Vagina (tissue), 2 donors: ENCODE measurements at regions not wholly inside any gene's neighbourhood (a gene's known extent, or its start where the extent isn't known, plus 50 kb on each side); places are given as distances from the start of the nearest gene placed in this dataset.
A peak's percentile ranks its signal among the peaks of the same experiment; 100 is the strongest.

Experiments used
- DNase-seq, 2 donors: peaks; one replicate each; pipeline ENCODE4 v3.0.0-alpha.2; 2017; ENCODE audit errors: extremely low spot score in 2 of 2
- H3K27ac ChIP-seq: fragments of 200-600 bp; sonication (generic); one replicate; pipeline ENCODE4 v1.5.1; 2019
- H3K27me3 ChIP-seq: fragments of 200-600 bp; sonication (generic); one replicate; pipeline ENCODE4 v1.5.1; 2019
- H3K36me3 ChIP-seq, 2 donors: fragments of 200-600 bp; sonication (generic); one replicate each; pipeline ENCODE4 v1.5.1; 2017 to 2019
- H3K4me1 ChIP-seq: fragments of 200-600 bp; sonication (generic); one replicate; pipeline ENCODE4 v1.5.1; 2019
- H3K4me3 ChIP-seq, 2 donors: fragments of 200-600 bp; sonication (generic); 1 replicate in 1 of 2; 2 replicates in 1 of 2; pipeline ENCODE4 v1.5.1; 2016 to 2019
- H3K9me3 ChIP-seq: fragments of 200-600 bp; sonication (generic); one replicate; pipeline ENCODE4 v1.5.1; 2019
- POLR2A ChIP-seq, 2 donors: fragments of 450-650 bp; IDR thresholded peaks; one replicate each; pipeline ENCODE4 v1.6.1; 2017; ENCODE audit warnings: antibody characterized with exemption in 2 of 2, mild to moderate bottlenecking in 2 of 2, moderate library complexity in 2 of 2
- POLR2AphosphoS5 ChIP-seq, 2 donors: sonication (generic); formaldehyde crosslinking; IDR thresholded peaks; one replicate each; pipeline ENCODE4 v1.9.0; 2017; ENCODE audit warnings: antibody characterized with exemption in 2 of 2, mild to moderate bottlenecking in 2 of 2, low read depth in 1 of 2; ENCODE audit not compliant: insufficient read depth in 1 of 2
- intact Hi-C: fragments of 100-400 bp; cut with DNase I; formaldehyde crosslinking; loops from one replicate; pipeline ENCODE4 v1.15.1; 2023
- TF ChIP-seq, protein P1 (sequence below), 3 experiments: fragments of 450-650 bp in 2 of 3; fragments of 200-600 bp in 1 of 3; sonication (generic) in 1 of 3; IDR thresholded peaks; one replicate each; pipeline ENCODE4 v1.5.1; 2017 to 2019; ENCODE audit warnings: antibody characterized with exemption in 3 of 3, mild to moderate bottlenecking in 2 of 3, moderate library complexity in 2 of 3

DNA sequence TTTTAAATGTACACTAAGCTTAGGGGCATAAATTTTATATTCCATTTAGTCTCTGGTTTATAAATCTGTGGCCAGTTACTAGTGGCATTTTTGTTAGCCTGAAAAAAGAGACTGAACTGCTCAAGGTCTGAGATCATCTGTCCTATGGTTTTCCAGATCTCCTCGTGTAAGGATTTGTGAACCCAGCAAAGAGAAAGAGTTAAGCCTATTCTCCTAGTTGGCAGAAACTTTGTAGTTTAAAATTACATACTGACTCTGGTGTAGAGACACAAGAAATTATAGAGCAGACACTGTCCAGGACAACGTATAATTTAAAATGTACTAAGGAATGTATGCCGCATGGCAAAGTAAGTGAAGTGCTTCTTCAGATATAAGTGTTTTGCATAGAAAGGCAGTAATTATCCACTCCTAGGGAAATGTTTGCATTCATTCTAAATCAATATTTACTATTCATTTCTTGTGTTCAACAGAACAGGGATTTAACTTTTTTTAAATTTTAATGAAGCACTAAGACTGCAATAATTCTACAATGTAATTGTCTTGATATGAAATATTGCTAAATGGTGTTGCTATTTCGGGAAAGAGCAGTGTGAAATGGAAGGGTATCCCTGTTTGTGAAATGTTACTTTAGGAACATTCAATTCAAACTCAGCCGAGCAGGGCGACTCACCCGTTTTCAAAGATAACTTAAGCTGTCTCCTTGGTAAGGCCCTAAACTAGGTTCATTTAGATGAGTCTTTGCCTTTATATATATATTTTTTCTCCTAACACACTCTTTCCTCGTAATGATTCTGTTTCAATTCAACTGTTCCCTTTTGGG, 508.4 kb upstream of the ZEB2 start:
- Histone ChIP-seq H3K27me3 (no peaks in the 10 kb centered on the region), H3K4me1 (no peaks in the 10 kb centered on the region), H3K27ac (peak overlapping the region; percentile 33), H3K36me3 (no peaks in the 10 kb centered on the region), H3K4me3 (no peak overlapping the region), H3K9me3 (no peaks in the 10 kb centered on the region)
- intact Hi-C loops: no loop called here
- no peak for DNase-seq
- no peak for TF ChIP-seq POLR2A (IDR thresholded peaks at IDR 0.05)
- TF ChIP-seq POLR2AphosphoS5 (IDR thresholded peaks at IDR 0.05; ENCODE audit: insufficient read depth in 1 of 2, low read depth in 1 of 2): no peak
- TF ChIP-seq, protein P1, sequence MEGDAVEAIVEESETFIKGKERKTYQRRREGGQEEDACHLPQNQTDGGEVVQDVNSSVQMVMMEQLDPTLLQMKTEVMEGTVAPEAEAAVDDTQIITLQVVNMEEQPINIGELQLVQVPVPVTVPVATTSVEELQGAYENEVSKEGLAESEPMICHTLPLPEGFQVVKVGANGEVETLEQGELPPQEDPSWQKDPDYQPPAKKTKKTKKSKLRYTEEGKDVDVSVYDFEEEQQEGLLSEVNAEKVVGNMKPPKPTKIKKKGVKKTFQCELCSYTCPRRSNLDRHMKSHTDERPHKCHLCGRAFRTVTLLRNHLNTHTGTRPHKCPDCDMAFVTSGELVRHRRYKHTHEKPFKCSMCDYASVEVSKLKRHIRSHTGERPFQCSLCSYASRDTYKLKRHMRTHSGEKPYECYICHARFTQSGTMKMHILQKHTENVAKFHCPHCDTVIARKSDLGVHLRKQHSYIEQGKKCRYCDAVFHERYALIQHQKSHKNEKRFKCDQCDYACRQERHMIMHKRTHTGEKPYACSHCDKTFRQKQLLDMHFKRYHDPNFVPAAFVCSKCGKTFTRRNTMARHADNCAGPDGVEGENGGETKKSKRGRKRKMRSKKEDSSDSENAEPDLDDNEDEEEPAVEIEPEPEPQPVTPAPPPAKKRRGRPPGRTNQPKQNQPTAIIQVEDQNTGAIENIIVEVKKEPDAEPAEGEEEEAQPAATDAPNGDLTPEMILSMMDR (IDR thresholded peaks at IDR 0.05): no peak

- intact Hi-C loops: no loop called here
- DNase-seq: no peak
- TF ChIP-seq POLR2AphosphoS5 (IDR thresholded peaks at IDR 0.05; ENCODE audit: insufficient read depth in 1 of 2, low read depth in 1 of 2) (no peak), POLR2A (IDR thresholded peaks at IDR 0.05) (no peak)
- TF ChIP-seq, protein P1 (IDR thresholded peaks at IDR 0.05): no peak
- no peaks in the 10 kb centered on the region for H3K9me3 ChIP-seq
- peak overlapping the region in 1 of 2 donors; percentile 4 for H3K4me3 ChIP-seq
- peak overlapping the region; percentile 34 for H3K27ac ChIP-seq
- no peaks in the 10 kb centered on the region for H3K36me3 ChIP-seq
- no peaks in the 10 kb centered on the region for H3K4me1 ChIP-seq
- no peaks in the 10 kb centered on the region for H3K27me3 ChIP-seq
Measured at GRCh38 chr2:145026456-145027455, 506.8 kb upstream of the ZEB2 start.

DNA sequence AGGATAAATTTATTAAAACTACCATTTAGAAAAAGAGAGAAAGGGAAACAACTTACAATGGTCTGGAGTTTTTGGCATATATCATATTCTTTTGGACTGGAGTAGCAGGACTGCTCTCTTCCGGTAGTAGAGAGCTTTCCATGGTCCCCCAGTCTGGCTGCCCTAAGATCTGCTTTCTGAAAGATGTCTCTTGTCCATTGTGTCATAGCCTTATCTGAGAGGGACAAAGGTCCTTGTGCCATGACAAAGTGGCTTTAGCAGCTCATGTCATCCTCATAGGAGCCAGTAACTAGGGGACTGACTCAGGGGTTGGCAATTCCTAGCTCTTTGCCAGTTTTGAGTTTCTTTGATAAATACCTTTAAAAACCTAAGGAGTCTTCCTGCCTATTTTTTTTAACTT, 505.5 kb upstream of the ZEB2 start:
- H3K4me1 ChIP-seq: no peaks in the 10 kb centered on the region
- TF ChIP-seq POLR2A (IDR thresholded peaks at IDR 0.05): no peak
- TF ChIP-seq, protein P1 (IDR thresholded peaks at IDR 0.05): no peak
- no peak for TF ChIP-seq POLR2AphosphoS5 (IDR thresholded peaks at IDR 0.05; ENCODE audit: insufficient read depth in 1 of 2, low read depth in 1 of 2)
- no peaks in the 10 kb centered on the region for H3K36me3 ChIP-seq
- no peak for DNase-seq
- H3K9me3 ChIP-seq: no peaks in the 10 kb centered on the region
- no peak overlapping the region for H3K4me3 ChIP-seq
- intact Hi-C loops: no loop called here
- no peaks in the 10 kb centered on the region for H3K27me3 ChIP-seq
- no peak overlapping the region for H3K27ac ChIP-seq

DNA sequence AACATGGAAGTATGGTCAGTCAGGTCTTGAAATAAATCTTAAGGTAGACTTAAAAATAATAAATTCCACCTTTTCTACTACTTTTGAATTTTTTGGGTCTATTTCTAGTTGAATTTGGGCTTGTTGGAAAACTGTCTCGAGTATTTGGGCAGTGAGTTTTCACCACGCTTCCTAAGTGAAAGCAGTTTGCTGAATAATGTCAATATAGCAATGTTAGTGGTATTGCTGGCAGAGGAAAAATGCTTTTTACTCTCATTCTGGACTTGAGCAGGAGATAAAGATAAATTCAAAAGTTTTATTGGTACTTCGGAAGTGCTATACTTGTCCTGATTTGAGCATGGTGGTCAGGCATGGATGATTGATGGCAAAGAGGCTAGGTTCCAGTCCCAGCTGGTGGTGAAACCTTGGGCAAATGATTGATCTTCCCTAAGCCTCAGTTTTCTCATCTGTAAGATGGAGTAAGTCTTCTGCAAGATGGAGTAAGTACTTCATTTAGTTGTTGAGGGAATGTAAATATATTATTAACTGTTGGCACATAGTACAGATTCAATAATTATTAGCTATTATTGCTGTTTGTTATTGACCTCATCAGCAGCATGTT, 503.5 kb upstream of the ZEB2 start:
- Histone ChIP-seq H3K36me3 (no peaks in the 10 kb centered on the region), H3K27me3 (no peaks in the 10 kb centered on the region), H3K4me3 (peak overlapping the region in 1 of 2 donors; percentile 15), H3K27ac (peak overlapping the region; percentile 58), H3K4me1 (no peaks in the 10 kb centered on the region), H3K9me3 (no peaks in the 10 kb centered on the region)
- intact Hi-C loops: no loop called here
- no peak for DNase-seq
- TF ChIP-seq POLR2AphosphoS5 (IDR thresholded peaks at IDR 0.05; ENCODE audit: insufficient read depth in 1 of 2, low read depth in 1 of 2) (no peak), POLR2A (IDR thresholded peaks at IDR 0.05) (no peak)
- TF ChIP-seq, protein P1 (IDR thresholded peaks at IDR 0.05): no peak
